ENCODE measurements at regions not wholly inside any gene's neighbourhood (a gene's known extent, or its start where the extent isn't known, plus 50 kb on each side); places are given as distances from the start of the nearest gene placed in this dataset.

DNA sequence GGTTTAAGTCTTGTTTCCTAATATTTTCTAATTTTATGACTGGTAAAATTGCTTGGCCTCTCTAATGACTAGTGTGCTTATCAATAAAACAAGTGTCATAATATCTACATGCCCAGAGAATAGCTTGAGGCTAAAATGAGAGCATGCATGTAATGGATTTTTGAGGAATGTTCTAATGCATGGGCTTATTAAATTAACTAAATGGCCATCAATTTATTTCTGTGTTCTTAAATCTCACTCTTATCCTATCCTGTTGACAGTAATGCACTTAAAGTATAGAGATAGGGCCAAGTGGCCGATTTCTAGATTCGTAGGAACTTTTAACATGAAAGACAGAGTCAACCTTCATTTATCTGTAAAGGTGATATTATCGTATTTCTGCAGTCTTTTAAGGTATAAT is 252.4 kb upstream of the COL3A1 start:
- TF ChIP-seq, protein P1, sequence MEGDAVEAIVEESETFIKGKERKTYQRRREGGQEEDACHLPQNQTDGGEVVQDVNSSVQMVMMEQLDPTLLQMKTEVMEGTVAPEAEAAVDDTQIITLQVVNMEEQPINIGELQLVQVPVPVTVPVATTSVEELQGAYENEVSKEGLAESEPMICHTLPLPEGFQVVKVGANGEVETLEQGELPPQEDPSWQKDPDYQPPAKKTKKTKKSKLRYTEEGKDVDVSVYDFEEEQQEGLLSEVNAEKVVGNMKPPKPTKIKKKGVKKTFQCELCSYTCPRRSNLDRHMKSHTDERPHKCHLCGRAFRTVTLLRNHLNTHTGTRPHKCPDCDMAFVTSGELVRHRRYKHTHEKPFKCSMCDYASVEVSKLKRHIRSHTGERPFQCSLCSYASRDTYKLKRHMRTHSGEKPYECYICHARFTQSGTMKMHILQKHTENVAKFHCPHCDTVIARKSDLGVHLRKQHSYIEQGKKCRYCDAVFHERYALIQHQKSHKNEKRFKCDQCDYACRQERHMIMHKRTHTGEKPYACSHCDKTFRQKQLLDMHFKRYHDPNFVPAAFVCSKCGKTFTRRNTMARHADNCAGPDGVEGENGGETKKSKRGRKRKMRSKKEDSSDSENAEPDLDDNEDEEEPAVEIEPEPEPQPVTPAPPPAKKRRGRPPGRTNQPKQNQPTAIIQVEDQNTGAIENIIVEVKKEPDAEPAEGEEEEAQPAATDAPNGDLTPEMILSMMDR (IDR thresholded peaks at IDR 0.05) = no peak
- no peak for TF ChIP-seq POLR2A (IDR thresholded peaks at IDR 0.05)

Data from heart left ventricle (tissue), 13 donors.